GM23248 (cell line): ENCODE measurements at regions not wholly inside any gene's neighbourhood (a gene's known extent, or its start where the extent isn't known, plus 50 kb on each side); places are given as distances from the start of the nearest gene placed in this dataset.

Experiments used
- DNase-seq: peaks from one replicate; pipeline ENCODE4 v3.0.0-alpha.2; 2015
- H2AFZ ChIP-seq: fragments of 200-600 bp; sonication (generic); 2 replicates; pipeline ENCODE4 v1.6.1; 2016; ENCODE audit warnings: antibody characterized with exemption
- H3F3A ChIP-seq: fragments of 200-600 bp; sonication (generic); 2 replicates; pipeline ENCODE4 v1.6.1; 2016; ENCODE audit warnings: mild to moderate bottlenecking, antibody characterized with exemption, mixed run types; ENCODE audit not compliant: insufficient read depth
- H3K27ac ChIP-seq: fragments of 200-600 bp; sonication (generic); 2 replicates; pipeline ENCODE4 v1.5.1; 2016; ENCODE audit warnings: mild to moderate bottlenecking
- H3K27me3 ChIP-seq: fragments of 200-600 bp; sonication (generic); replicated peaks from 2 replicates; pipeline ENCODE4 v1.6.1; 2016; ENCODE audit warnings: mild to moderate bottlenecking; ENCODE audit not compliant: insufficient read depth
- H3K36me3 ChIP-seq: fragments of 200-600 bp; sonication (generic); 2 replicates; pipeline ENCODE4 v1.6.1; 2016; ENCODE audit warnings: low read depth, mild to moderate bottlenecking
- H3K4me1 ChIP-seq: fragments of 200-600 bp; sonication (generic); 2 replicates; pipeline ENCODE4 v1.6.1; 2016; ENCODE audit warnings: mild to moderate bottlenecking; ENCODE audit not compliant: insufficient read depth
- H3K4me2 ChIP-seq: fragments of 200-600 bp; sonication (generic); one replicate; pipeline ENCODE4 v1.6.1; 2016; ENCODE audit warnings: mild to moderate bottlenecking; ENCODE audit not compliant: unreplicated experiment
- H3K4me3 ChIP-seq: fragments of 200-600 bp; sonication (generic); 2 replicates; pipeline ENCODE4 v1.5.1; 2016; ENCODE audit warnings: mild to moderate bottlenecking
- H3K79me2 ChIP-seq: fragments of 200-600 bp; sonication (generic); 2 replicates; pipeline ENCODE4 v1.6.1; 2016; ENCODE audit warnings: mild to moderate bottlenecking; ENCODE audit not compliant: insufficient read depth
- H3K9ac ChIP-seq: fragments of 200-600 bp; sonication (generic); 2 replicates; pipeline ENCODE4 v1.6.1; 2016; ENCODE audit warnings: mild to moderate bottlenecking
- H3K9me2 ChIP-seq: fragments of 200-600 bp; sonication (generic); 2 replicates; pipeline ENCODE4 v1.6.1; 2016; ENCODE audit warnings: mixed run types, mild to moderate bottlenecking, moderate library complexity; ENCODE audit not compliant: insufficient read depth
- H3K9me3 ChIP-seq: fragments of 200-600 bp; sonication (generic); one replicate; pipeline ENCODE4 v1.6.1; 2017; ENCODE audit warnings: low read depth
- H4K20me1 ChIP-seq: fragments of 200-600 bp; sonication (generic); 2 replicates; pipeline ENCODE4 v1.6.0; 2016; ENCODE audit not compliant: insufficient read depth
- EZH2 ChIP-seq: fragments of 200-600 bp; sonication (generic); IDR thresholded peaks from 2 replicates; pipeline ENCODE4 v1.6.1; 2018; ENCODE audit warnings: antibody characterized with exemption, mild to moderate bottlenecking; ENCODE audit not compliant: insufficient read depth, poor library complexity, severe bottlenecking
- EZH2phosphoT487 ChIP-seq: fragments of 200-600 bp; sonication (generic); IDR thresholded peaks from 2 replicates; pipeline ENCODE4 v1.6.1; 2018; ENCODE audit warnings: antibody characterized with exemption, moderate library complexity, mild to moderate bottlenecking, low read depth; ENCODE audit not compliant: insufficient read depth
- WGBS, 2 experiments: methylation state at CpG; one replicate each; pipeline ENCODE4 v1.1.6; 2015 to 2017; ENCODE audit warnings: low lambda C conversion rate in 2 of 2, low coverage in 1 of 2; ENCODE audit errors: missing lambda C conversion rate in 2 of 2; 5-methylcytosine and 5-hydroxymethylcytosine counted together
- in situ Hi-C: fragments of 300-500 bp; cut with MboI; formaldehyde crosslinking; loops from 2 replicates; pipeline ENCODE4 v1.15.0; 2020

DNA sequence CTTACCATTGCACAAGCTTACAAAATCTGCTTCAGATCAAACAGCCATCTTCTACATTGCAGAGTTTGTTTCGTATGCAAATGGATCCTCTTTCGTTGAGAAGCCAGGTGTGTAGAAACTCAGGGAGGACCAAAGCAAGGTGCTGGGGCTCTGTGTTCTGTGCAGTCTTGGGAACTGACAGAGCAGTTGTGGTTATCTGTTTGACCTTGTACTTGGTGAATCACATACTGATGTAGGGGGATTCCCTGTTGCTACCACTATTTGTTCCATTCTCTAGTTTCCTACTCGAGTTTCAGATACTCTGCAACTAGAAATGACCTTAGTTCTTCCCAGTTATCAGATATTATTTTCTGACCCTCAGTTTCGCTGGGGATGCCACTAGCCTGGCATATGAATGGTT, 95.2 kb upstream of the CLDN10 start:
- H4K20me1 ChIP-seq, result no peaks in the 10 kb centered on the region
- no peaks in the 10 kb centered on the region for H3F3A ChIP-seq
- H3K4me3 ChIP-seq, result no peak overlapping the region
- WGBS, 2 experiments, result 11 to 13% methylated on average over 4 of the region's 4 CpGs
- peaks cover 18% of the 10 kb centered on the region for H3K27me3 ChIP-seq
- H3K27ac ChIP-seq, result no peak overlapping the region
- H3K79me2 ChIP-seq, result no peaks in the 10 kb centered on the region
- no peaks in the 10 kb centered on the region for H3K4me1 ChIP-seq
- no peaks in the 10 kb centered on the region for H3K9me2 ChIP-seq
- DNase-seq, result no peak
- no peak overlapping the region for H3K9ac ChIP-seq
- H3K36me3 ChIP-seq, result no peaks in the 10 kb centered on the region
- H3K9me3 ChIP-seq, result no peaks in the 10 kb centered on the region
- no peak overlapping the region for H2AFZ ChIP-seq
- in situ Hi-C loops, result no loop called here
- TF ChIP-seq EZH2phosphoT487 (no peak), EZH2 (no peak)
- H3K4me2 ChIP-seq, result no peak overlapping the region

DNA sequence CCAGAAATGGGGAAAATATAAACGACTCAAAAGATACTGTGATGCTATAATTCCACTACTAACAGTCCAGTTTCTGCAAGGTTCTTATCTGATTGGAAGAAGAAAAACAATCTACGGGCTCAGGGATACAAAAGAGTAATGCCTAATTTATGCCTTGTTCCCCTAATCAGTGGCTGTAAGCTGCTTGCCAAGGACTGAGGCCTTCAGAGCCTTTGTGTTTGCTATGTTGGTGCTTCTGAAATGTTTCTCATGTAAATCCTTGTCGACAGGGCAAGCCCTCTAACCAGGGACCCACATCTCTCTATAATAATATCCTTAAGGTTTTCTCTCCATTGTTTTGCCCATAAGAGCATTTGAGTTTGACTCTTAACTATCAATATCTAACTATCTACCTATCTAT, 89.7 kb upstream of the CLDN10 start:
- Histone ChIP-seq H4K20me1 (no peaks in the 10 kb centered on the region), H3K9me3 (no peaks in the 10 kb centered on the region), H3K27me3 (0 out of 2 replicates have a peak, but pooled peaks cover 3% of the 10 kb centered on the region), H2AFZ (no peak overlapping the region), H3K4me3 (no peak overlapping the region), H3K4me2 (no peak overlapping the region), H3F3A (no peaks in the 10 kb centered on the region), H3K27ac (no peak overlapping the region), H3K36me3 (no peaks in the 10 kb centered on the region), H3K9ac (no peak overlapping the region), H3K79me2 (no peaks in the 10 kb centered on the region), H3K9me2 (no peaks in the 10 kb centered on the region), H3K4me1 (no peaks in the 10 kb centered on the region)
- no peak for DNase-seq
- in situ Hi-C loops, result no loop called here
- WGBS, 2 experiments, result 13 to 14% methylated on average over 3 of the region's 3 CpGs
- TF ChIP-seq EZH2, result no peak
- no peak for TF ChIP-seq EZH2phosphoT487

DNA sequence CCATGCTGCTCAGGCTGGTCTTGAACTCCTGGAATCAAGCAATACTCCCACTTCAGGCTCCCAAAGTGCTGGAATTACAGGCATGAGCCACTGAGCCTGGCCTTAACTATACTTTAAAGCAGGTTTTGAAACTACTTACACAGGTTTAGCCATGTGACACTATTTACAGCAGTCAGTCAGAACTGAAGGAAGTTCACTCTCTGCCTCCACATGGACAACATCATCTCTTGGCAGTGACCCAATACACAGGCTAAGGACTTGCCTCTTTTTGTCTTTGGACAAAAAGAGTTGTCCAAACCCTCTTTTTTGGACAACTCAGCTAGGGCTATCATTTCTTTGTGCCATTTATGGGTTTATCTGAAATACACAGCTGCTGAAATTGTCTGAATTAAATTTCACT, 89.0 kb upstream of the CLDN10 start:
- Histone ChIP-seq H3F3A (no peaks in the 10 kb centered on the region), H3K9me3 (no peaks in the 10 kb centered on the region), H3K27ac (no peak overlapping the region), H3K36me3 (no peaks in the 10 kb centered on the region), H3K9me2 (no peaks in the 10 kb centered on the region), H3K4me1 (no peaks in the 10 kb centered on the region), H3K9ac (no peak overlapping the region), H3K27me3 (0 out of 2 replicates have a peak, but pooled peaks cover 3% of the 10 kb centered on the region), H3K4me3 (no peak overlapping the region), H3K79me2 (no peaks in the 10 kb centered on the region), H2AFZ (no peak overlapping the region), H3K4me2 (no peak overlapping the region), H4K20me1 (no peaks in the 10 kb centered on the region)
- TF ChIP-seq EZH2phosphoT487 (no peak), EZH2 (no peak)
- in situ Hi-C loops, result no loop called here
- DNase-seq, result no peak

DNA sequence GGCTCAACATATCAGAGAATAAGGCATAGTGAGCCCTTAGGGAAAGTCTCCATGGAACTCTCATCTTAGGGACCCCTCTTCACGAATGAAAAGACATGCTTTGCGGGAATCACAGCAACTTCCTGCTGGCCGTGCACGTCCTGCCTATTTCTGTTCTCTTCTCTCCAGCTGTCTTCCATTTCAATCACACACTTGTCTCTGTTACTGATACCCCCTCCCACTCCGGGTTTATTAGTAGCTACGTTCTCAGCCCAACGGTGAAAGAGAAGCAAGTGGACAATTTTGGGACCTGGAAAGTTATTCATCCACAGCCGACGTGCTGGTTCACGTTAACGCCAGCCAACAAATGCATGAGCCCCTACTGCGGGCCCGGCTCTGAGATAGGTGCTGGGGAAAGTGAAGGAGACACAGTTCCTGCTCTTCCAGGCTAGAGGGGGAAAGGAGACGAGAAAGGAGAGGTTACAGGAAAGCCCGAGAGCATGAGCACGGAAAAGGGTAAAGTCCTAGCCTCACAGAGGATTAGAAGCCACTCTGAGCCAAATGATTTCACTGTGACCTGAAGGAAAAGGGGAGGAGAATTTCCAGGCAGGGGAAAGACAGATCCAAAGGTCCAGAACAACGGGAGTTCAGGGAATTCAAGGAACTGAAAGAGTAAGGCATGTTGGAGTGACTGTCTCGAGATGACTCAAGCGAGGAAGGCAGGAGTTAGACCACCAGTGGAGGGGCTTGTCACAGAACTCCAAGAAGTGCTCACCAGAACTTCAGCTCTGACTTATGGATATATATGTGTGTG, 81.8 kb upstream of the CLDN10 start:
- no peaks in the 10 kb centered on the region; the same call in 1 of the 2 replicates for H3K27me3 ChIP-seq
- no peaks in the 10 kb centered on the region for H3K79me2 ChIP-seq
- H3K27ac ChIP-seq, result no peak overlapping the region
- in situ Hi-C loops, result no loop called here
- H4K20me1 ChIP-seq, result no peaks in the 10 kb centered on the region
- no peak for DNase-seq
- no peak overlapping the region for H3K4me3 ChIP-seq
- no peaks in the 10 kb centered on the region for H3K9me3 ChIP-seq
- no peak for TF ChIP-seq EZH2
- no peak for TF ChIP-seq EZH2phosphoT487
- no peaks in the 10 kb centered on the region for H3K36me3 ChIP-seq
- no peak overlapping the region for H2AFZ ChIP-seq
- no peaks in the 10 kb centered on the region for H3K9me2 ChIP-seq
- H3K4me1 ChIP-seq, result no peaks in the 10 kb centered on the region
- H3K9ac ChIP-seq, result no peak overlapping the region
- H3K4me2 ChIP-seq, result no peak overlapping the region
- no peaks in the 10 kb centered on the region for H3F3A ChIP-seq
- 45 to 46% methylated on average over 18 to 19 of the region's 19 CpGs for WGBS, 2 experiments

DNA sequence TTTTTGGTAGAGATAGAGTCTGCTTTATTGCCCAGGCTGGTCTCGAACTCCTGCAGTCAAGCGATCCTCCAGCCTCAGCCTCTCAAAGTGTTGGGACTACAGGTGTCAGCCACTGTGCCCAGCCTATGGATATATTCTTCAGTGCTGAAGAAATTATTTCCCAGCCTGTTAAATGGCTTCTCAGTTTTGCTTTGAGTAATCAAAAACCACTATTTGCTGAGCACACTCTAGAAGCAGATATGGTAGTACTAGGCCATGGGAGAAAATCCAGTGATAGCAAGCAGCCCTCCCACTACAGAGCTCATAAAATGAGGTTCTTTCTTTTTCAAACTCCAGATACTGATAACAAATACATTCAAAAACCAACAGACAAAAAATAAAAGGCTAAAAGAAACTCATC, 80.6 kb upstream of the CLDN10 start:
- Histone ChIP-seq H2AFZ (no peak overlapping the region), H3K9me3 (no peaks in the 10 kb centered on the region), H3K4me3 (no peak overlapping the region), H3K27me3 (peaks cover 9% of the 10 kb centered on the region; the same call in 1 of the 2 replicates), H3K79me2 (no peaks in the 10 kb centered on the region), H3K4me1 (no peaks in the 10 kb centered on the region), H3F3A (no peaks in the 10 kb centered on the region), H3K9me2 (no peaks in the 10 kb centered on the region), H3K36me3 (no peaks in the 10 kb centered on the region), H3K27ac (no peak overlapping the region), H3K4me2 (no peak overlapping the region), H4K20me1 (no peaks in the 10 kb centered on the region), H3K9ac (no peak overlapping the region)
- TF ChIP-seq EZH2phosphoT487 (no peak), EZH2 (no peak)
- no peak for DNase-seq
- WGBS, 2 experiments, result 71 to 80% methylated on average over 2 of the region's 2 CpGs
- in situ Hi-C loops, result no loop called here
